ENCODE measurements at regions not wholly inside any gene's neighbourhood (a gene's known extent, or its start where the extent isn't known, plus 50 kb on each side); places are given as distances from the start of the nearest gene placed in this dataset.

DNA sequence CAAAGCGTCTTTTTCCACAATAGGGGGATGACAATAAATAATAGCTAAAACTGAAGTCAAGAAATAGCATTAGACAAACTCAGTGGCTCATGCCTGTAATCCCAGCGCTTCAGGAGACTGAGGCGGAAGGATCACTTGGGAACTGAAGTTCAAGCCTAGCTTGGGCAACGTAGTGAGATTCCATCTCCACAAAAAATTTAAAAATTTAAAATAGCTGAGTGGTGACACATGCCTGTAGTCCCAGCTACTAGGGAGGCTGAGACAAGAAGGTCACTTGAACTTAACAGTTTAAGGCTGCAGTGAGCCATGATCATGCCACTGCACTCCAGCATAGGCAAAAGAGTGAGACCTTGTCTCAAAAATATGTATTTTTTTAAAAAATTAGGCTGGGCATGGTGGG is 107.9 kb downstream of the AKR1D1 start:
- TF ChIP-seq, protein P1, sequence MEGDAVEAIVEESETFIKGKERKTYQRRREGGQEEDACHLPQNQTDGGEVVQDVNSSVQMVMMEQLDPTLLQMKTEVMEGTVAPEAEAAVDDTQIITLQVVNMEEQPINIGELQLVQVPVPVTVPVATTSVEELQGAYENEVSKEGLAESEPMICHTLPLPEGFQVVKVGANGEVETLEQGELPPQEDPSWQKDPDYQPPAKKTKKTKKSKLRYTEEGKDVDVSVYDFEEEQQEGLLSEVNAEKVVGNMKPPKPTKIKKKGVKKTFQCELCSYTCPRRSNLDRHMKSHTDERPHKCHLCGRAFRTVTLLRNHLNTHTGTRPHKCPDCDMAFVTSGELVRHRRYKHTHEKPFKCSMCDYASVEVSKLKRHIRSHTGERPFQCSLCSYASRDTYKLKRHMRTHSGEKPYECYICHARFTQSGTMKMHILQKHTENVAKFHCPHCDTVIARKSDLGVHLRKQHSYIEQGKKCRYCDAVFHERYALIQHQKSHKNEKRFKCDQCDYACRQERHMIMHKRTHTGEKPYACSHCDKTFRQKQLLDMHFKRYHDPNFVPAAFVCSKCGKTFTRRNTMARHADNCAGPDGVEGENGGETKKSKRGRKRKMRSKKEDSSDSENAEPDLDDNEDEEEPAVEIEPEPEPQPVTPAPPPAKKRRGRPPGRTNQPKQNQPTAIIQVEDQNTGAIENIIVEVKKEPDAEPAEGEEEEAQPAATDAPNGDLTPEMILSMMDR (IDR thresholded peaks at IDR 0.05), result no peak
- no peak for TF ChIP-seq PHF8 (IDR thresholded peaks at IDR 0.05; ENCODE audit: borderline replicate concordance, low read depth)
- no peak for TF ChIP-seq SMC3 (IDR thresholded peaks at IDR 0.05)
- TF ChIP-seq, protein P2, sequence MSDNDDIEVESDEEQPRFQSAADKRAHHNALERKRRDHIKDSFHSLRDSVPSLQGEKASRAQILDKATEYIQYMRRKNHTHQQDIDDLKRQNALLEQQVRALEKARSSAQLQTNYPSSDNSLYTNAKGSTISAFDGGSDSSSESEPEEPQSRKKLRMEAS (IDR thresholded peaks at IDR 0.05), result no peak
- no peak for TF ChIP-seq NFE2L2 (conservative IDR thresholded peaks at IDR 0.05; ENCODE audit: low read length)
- TF ChIP-seq RCOR1 (IDR thresholded peaks at IDR 0.05; ENCODE audit: low read depth, low read length), result no peak
- TF ChIP-seq, protein P3, sequence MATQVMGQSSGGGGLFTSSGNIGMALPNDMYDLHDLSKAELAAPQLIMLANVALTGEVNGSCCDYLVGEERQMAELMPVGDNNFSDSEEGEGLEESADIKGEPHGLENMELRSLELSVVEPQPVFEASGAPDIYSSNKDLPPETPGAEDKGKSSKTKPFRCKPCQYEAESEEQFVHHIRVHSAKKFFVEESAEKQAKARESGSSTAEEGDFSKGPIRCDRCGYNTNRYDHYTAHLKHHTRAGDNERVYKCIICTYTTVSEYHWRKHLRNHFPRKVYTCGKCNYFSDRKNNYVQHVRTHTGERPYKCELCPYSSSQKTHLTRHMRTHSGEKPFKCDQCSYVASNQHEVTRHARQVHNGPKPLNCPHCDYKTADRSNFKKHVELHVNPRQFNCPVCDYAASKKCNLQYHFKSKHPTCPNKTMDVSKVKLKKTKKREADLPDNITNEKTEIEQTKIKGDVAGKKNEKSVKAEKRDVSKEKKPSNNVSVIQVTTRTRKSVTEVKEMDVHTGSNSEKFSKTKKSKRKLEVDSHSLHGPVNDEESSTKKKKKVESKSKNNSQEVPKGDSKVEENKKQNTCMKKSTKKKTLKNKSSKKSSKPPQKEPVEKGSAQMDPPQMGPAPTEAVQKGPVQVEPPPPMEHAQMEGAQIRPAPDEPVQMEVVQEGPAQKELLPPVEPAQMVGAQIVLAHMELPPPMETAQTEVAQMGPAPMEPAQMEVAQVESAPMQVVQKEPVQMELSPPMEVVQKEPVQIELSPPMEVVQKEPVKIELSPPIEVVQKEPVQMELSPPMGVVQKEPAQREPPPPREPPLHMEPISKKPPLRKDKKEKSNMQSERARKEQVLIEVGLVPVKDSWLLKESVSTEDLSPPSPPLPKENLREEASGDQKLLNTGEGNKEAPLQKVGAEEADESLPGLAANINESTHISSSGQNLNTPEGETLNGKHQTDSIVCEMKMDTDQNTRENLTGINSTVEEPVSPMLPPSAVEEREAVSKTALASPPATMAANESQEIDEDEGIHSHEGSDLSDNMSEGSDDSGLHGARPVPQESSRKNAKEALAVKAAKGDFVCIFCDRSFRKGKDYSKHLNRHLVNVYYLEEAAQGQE (IDR thresholded peaks at IDR 0.05), result no peak
- no peak for TF ChIP-seq EP300 (IDR thresholded peaks at IDR 0.05)
- no peak for TF ChIP-seq RNF2 (IDR thresholded peaks at IDR 0.05; ENCODE audit: borderline replicate concordance, low read depth)
- TF ChIP-seq FOSB (CRISPR knock-in tag; IDR thresholded peaks at IDR 0.05), result no peak
